GM18868 (cell line): ENCODE measurements at regions not wholly inside any gene's neighbourhood (a gene's known extent, or its start where the extent isn't known, plus 50 kb on each side); places are given as distances from the start of the nearest gene placed in this dataset.

Experiments
- ATAC-seq: cut with Tn5 transposase; IDR thresholded peaks from one replicate; pipeline ENCODE4 v1.9.1; 2021; ENCODE audit warnings: mild to moderate bottlenecking, moderate library complexity; ENCODE audit not compliant: unreplicated experiment

DNA sequence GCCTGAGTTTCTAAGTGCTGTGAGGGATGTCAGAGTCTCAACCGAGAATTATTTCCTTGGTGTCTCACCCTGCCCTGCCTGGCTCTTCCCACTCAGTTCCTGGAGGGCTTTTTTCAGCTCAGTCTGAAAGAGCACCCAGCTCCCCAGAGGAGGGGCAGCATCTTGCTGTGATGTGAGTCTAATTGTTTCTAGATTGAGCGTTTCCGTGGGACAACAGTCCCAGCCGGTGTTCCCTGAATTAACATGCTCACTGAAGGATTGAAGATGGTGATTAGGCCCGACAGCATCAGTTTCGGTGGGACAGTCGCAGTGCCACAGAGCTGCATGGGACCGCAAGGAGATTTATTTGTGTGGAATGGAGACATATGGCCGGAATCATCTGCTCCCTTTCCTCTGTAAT, 587.6 kb downstream of the DHX35 start:
- ATAC-seq = no peak

DNA sequence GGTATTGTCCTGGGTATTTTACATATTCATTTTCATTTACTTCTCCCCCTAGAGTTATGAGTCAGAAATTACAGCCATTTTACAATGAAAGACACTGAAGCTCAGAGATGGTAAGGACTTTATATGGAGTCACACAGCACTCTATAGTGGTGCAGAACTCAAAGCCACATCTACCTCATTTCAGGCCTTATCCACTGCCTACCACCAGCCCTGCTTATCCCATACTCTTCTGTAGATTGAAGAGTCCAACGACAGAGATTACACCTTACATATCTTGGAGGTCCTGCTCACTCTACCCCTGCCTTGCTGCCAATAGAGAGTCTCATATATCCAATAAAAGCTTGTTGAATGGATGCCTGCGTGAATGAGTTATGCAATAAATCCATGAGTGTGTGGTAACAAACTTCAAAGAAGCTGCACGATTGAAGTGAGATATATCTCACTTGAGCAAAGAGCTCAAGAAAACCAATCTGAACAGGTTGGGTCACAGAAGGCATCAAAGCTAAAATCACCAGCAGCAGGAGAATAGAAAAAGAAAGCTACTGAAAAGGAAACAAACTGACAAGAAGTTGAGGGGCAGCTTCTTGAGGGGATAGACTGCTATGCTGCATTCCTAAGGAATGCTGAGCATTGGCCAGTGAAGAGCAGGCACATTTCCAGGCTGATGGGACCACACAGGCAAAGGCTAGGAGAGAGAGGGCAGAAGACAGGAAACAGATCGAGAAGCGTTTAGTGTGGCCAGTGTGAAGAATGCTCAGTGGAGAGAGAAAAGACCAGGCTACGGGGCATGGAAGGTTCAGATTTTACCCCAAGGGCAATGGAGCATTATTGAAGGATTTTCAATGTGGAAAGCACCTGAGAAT, 585.6 kb downstream of the DHX35 start:
- no peak for ATAC-seq

DNA sequence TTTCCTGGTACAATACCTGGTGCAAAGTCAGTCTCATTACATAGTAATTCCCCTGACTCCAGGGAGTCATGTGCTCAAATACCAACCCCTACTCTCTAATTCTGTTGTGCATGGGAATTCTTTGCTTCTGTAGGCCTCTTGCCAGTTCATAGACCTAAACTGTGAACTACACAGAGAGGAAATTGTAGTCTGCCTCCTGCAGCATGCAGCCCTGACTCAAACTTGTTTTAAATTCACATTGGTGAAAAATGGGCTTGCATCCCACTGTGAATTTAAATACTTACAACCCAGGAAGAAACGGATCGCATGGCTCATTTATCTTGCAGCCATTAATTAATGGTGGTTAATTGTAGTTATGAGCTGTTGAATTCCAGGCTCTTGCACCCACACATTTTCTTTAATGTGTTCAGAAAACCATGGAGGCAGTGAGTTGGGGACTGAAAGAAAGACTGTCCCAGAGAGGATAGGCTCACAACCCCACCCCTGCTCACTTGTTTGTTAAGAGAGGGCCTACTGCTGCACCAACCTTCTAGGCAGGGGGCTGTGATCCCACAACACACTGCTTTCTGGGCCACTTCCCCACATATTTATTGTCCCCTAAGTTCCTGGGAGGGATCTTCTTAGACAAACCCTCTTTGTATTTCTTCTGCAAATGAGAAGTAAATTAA, 579.1 kb downstream of the DHX35 start:
- ATAC-seq = no peak

DNA sequence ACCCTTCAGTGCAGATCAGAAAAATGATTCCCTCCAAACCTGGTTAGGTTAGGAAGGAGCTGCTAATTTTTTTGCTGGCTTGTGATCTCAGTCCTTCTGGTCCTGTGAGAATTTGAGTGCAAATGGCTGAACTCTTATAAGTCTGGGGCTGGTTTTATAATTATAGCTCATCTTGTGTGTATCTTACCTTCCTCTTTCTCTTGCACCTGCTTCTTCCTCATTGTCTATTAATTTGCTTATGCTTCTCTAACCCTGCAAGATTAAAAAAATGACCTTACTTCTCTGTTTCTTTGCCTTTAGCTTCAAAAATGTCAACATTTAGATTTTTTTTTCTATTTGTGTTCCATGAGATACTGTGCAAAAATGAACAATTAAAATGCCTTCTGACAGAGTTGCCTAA, 576.2 kb downstream of the DHX35 start:
- ATAC-seq = no peak

DNA sequence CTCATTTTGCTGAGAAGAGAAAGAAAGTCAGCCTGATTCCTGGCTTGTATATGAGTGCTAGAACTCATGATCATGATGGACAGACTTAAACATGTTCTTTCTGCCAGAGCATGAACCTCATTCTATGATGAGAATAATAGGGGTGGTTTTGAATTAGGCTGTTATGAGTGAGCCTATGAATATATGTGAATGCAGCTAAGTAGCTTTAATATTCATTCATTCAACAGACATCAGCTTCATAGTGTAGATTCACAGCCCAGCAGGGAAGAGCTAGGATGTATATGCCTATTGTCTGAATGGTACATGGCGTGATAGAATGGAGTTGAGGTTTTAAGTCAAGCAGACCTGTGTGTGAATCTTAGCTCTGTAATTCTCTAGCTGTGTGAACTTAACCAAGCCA, 573.2 kb downstream of the DHX35 start:
- no peak for ATAC-seq

DNA sequence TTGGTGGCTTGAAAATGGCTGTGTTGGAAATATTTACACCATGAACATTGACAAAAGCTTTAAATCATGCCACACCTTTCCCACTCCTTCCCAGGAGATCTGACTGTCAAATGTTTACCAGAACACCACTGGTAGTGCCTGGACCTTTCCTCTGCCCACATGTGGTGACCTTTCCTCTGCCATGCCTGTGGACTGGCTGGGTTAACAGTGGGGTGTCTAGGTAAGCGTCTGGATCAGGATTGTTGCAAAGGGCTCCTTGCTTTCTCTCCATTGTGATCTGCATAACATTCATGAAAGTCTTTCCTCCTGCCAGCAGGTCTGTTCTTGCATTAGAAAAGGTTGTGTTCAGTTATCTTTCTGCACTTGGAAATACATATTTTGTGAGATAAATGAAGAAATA, 572.7 kb downstream of the DHX35 start:
- no peak for ATAC-seq

DNA sequence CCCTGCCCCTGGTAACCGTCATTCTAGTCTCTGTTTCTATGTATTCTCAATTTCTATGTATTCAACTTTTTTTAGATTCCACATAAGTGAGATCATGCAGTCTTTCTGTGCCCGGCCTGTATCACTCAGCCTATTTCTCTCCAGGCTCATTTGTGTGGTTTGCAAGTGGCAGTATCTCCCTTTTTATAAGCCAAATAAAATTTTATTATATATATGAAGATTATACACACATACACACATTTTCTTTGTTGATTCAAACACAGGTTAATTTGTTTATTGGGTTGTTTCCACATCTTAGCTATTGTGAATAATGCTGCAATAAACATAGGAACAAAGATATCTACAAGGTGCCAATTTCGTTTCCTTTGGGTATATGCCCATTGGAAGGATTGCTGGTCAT, 571.7 kb downstream of the DHX35 start:
- ATAC-seq = no peak

DNA sequence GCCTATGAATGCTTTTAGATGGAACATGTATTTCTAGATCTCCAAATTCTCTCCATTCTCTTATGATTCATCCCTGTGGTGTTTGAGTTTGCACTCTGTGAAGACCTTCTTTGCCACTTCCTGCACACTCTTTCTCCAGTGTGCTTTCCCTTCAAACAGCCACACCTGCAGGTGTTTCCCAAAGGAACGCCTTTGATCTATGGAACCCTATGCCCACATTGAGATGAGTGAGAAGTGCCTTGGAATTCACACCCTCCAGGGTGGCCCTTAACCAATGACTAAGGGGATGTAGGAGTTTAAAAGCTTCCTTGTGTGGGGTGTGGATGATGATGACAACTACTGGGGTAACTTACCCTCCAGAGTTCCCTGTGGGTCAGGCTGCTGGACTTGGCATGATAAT, 570.1 kb downstream of the DHX35 start:
- no peak for ATAC-seq

DNA sequence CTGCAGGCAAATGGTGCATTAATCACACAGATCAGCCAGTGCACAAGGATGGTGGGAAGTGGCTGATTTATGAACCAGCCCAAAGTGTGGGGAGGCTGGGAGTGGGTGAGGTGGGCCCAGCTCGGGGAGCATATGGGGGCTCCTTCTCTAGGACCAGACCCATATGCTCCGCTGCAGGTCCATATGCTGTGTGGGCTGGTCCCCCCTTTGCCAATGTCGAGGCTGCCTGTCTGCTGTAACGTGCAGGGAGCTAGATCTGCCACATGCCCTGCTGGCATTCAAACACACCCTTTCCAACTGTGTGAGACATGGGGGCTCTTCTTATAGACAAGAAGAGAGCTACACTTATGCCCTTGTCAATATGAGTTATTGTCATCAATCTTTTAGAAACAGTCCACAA, 566.3 kb downstream of the DHX35 start:
- ATAC-seq = no peak

DNA sequence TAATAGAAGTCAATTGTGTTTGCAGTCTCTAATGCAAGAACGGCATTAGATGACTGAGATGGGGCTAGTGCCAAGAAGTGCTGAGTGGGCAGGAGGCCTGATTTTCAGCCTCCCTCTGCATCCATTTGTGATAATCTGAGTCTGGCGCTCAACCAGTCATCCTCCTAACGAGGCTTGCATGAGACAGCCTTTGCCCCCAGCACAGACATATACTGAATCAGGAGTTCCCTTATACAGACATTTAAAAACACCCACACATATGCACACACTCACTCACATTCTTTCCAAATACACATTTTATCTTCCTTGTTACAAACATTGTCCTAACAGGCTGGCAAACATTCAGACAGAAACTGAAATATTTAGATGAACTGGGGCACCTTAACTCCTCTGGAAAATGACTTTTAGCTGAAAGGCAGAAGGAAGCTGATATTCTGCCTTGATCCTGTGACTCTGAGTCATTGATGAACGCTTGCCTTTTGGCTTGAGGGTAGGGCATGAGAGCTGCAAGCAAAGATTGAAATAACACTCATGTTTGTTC, 562.3 kb downstream of the DHX35 start:
- ATAC-seq = no peak

DNA sequence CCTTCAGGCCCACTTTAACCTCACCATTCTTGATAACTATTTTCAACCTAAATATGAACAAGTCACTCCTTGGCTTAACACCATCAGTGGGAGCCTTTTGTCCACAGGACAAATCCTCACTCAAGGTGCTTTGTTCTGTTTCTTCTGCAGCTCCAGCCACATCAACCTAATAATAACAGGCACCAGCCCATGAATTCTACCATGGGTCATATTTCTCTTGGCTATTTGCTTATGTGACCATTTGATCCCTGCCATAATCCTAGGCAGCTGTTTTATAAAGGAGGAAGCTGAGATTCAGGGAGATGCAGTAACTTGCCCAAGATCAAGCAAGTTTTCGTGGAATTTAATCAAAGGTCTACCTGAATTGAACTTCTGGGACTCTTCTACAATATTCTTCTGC, 561.3 kb downstream of the DHX35 start:
- no peak for ATAC-seq

DNA sequence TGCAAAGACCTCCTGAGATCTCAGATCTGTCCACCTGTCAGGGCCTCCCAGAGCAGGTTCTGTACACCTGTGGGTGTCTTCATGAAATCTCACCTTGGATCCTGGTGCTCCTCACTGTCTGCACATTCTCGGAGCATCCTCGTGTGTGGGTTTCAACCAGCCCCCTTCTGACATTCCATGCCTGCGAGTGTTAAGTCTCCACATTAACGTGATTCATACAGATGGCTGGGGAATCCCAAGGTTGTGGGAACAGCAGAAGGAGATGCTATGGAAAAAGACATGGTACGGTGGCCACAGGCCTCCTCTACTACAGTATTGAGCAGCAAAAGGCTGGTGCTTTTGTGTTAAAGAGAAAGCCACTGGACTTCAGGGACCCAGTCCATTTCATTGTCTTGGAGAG, 556.5 kb downstream of the DHX35 start:
- no peak for ATAC-seq

DNA sequence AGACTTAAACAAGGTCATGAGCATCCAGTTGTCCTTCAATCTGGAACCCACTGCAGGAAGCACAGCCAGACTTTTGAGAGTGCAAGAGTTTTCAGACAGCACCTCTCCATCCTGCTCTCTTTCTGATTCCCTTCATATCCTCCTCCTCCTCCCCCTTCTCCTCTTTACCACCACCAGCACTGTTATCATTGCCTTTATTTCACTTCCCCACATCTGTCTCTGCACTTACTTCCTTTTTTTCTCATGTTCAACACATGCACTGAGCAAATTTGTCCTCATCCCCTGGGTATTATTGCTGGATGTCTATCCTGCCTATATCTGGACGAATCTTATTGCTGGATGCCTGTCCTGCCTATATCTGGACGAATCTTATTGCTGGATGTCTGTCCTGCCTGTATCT, 554.8 kb downstream of the DHX35 start:
- no peak for ATAC-seq

DNA sequence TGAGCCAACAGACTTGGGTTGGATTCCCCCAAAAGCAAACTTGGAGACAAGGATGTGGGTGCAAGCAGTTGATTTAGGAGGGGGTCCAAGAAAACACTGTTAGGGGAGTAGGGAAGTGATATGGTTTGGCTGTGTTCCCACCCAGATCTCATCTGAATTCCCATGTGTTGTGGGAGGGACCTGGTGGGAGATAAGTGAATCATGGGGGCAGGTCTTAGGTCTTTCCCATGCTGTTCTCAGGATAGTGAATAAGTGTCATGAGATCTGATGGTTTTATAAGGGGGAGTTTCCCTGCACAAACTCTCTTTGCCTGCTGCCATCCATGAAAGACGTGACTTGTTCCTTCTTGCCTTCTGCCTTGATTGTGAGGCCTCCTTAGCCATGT, 542.6 kb downstream of the DHX35 start:
- no peak for ATAC-seq

DNA sequence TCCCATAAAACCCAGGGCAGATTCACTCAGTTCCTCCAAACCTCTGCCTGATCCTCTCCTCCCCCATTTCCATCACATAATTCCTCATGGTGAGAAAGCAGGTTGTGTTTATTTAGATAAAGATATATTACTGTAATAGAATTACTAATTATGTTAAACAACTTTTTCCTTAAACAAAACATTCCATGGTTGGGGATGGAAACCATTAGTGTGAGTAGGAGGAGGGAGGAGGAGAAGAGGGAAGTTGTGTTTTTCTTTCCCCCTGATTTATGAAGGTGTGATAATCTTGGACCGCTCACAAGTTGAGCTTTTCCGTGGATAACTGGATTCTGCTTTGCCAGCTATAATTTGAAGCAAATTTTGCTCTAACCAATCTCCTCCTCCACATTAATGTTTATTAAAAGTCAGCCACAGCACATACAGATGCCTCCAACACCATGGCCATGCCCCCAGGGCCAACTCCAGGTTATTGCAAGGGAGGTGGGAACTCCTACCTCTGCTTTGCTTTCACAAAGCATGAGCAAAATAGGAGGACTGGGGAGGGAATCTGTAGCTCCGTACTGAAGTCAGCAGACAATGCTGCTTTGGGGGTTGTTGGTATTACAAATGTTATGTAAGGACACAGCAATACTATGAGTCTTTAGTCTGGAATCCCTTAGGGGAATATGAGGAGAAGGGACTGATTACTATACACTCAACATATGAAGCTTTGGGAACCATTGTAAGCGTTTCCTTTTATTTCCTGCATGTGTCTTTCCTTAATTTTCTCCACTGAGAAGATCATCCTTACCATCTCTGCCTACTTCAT, 542.0 kb downstream of the DHX35 start:
- ATAC-seq = no peak

DNA sequence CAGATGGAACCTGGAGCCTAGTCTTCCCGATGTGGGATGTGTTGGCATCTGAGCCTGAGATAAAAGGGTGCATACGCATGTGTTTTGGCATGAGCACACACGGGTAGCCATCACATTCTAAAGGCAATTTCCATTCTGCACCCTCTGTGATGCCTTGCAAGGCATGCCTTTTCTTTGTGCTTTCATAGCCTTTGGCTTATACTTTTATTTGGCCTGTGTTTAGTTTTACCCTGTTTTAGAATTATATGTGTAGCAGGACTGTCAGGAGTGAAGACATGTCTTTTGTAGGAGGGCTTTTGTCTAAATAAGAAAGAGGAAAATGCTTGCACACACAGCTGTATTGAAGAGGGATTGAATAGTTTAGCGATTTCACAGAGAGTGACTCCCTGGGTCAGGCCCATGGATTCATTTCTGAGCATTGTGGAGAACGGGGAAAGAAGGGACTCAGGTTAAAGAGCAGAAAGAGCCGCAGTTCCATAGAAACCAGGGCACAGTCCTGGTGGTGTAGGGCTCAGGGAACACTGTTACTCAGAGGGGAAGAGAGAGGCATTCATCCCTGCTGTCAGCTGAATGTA, 530.2 kb downstream of the DHX35 start:
- ATAC-seq = no peak

DNA sequence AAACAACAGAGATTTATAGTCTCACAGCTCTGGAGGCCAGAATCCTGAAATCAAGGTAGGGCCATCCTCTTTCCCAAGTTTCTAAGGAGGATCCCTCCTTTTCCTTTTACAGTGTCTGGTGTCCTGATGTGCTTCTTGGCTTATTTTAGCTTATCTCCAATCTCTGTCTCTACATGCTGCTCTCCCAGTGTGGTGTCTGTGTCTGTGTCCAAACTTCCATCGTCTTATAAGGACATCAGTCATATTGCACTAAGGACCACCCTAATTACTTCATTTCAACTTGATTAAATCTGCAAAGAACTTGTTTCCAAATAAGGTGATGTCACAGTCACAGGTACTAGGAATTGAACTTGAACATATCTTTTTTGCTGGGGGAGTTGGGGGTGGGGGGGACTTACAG, 529.6 kb downstream of the DHX35 start:
- ATAC-seq = no peak

DNA sequence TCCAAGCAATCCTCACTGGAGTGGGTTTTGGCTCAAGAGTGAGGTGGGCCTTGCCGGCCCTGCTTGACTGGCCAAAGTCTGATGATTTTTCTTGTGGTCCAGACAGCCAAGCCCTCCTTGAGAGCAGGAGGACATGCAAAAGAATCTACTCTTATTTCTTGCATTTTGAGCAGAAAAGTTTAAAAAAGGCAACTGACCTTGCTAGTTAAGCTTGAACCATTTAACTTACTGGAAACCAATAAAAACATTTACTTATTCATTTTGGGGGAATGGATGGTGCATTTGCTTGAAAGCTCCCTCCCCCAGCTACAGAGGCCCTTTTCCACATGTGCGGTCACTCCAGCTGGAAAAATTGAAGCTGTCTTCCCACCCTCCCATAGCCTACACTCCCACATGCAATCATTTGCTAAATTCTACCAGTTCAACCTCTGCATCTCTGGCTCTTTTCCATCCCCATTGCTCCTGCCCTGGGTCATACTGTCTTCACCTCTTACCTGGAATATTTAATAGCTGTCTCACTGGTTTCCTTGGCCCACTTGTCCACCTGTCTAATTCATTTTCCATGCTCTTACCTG, 527.9 kb downstream of the DHX35 start:
- ATAC-seq = no peak

DNA sequence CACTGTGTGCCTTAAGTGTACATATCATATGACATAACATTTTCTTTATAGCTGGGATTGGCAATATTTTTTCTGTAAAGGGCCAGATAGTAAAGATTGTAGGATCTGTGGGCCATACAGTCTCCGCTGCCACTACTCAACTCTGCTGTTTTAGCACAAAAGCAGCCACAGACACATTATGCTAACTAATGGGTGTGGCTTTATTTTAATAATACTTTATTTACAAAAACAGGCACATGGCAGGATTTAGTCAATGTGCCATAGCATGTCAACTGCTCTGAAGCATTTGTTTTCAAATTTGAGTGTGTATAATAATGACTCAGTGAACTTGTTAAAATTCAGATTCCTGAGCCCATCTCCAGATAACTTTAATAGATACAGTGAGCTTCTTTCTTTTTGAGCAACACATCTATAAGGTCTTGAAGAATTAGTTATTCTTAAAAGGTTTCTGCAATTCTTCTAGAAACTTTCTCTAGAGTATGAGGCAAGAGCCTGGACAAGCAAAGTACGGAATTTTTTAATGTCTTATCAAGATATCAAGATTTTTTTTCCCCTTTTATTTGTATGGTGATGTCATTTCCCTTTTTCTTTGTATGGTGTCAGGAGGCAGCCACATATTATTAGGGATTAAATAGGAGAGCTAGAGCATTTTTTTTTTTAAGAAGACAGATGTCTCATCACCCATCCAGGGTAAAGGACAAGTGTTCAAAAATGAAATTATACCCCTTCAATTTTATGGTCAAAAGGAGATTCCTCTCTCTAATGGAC, 518.3 kb downstream of the DHX35 start:
- ATAC-seq = no peak

DNA sequence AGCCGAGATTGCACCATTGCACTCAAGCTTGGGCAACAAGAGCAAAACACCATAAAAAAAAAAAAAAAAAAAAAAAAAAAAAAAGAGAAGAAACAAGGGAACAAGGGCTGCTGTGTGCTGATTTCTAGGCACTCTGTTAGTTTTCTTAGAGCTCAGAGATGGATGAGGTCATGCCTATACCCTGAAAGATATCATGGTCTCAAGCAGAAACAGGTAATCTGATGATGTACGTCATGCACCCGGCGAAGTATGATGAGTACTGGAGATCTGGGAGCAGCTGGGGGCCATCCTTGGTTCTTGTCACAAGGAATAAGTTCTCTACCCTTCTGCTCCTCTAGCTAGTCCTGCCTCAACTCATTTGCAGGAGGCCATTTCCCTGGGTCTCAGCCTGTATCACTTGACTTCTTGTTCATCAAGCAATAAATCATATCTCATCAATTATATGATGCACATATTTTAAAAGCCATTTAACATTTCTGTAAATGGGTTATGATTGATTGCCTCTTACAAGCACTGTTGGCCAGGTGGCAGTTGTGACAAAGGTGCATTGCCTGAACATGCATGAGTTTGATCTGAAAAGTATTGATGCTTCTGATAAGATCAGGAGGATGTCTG, 517.2 kb downstream of the DHX35 start:
- ATAC-seq = no peak
